ENCODE measurements at regions not wholly inside any gene's neighbourhood (a gene's known extent, or its start where the extent isn't known, plus 50 kb on each side); places are given as distances from the start of the nearest gene placed in this dataset.

DNA sequence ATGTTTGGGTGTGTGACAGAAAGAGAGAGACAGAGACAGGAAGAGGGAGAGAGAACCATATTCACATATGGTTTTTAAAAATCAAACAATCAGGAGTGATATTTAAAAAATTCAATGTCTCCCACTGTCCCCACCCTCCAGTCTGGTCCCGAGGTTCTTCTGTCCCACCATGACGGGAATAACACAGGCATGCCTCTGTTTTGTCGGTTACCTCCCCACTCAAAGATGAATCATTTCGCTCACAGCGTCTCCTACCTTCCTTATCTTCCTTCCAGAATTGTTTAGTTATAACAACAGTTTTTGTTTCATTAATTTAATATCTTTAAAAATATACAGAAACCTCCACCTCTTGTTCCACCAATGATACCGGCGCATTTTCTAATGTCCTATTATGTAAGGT, 113.0 kb downstream of the KCNF1 start:
- TF ChIP-seq POLR2A (IDR thresholded peaks at IDR 0.05), result no peak
- TF ChIP-seq, protein P1, sequence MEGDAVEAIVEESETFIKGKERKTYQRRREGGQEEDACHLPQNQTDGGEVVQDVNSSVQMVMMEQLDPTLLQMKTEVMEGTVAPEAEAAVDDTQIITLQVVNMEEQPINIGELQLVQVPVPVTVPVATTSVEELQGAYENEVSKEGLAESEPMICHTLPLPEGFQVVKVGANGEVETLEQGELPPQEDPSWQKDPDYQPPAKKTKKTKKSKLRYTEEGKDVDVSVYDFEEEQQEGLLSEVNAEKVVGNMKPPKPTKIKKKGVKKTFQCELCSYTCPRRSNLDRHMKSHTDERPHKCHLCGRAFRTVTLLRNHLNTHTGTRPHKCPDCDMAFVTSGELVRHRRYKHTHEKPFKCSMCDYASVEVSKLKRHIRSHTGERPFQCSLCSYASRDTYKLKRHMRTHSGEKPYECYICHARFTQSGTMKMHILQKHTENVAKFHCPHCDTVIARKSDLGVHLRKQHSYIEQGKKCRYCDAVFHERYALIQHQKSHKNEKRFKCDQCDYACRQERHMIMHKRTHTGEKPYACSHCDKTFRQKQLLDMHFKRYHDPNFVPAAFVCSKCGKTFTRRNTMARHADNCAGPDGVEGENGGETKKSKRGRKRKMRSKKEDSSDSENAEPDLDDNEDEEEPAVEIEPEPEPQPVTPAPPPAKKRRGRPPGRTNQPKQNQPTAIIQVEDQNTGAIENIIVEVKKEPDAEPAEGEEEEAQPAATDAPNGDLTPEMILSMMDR (IDR thresholded peaks at IDR 0.05), result no peak
- no peak for TF ChIP-seq POLR2AphosphoS5 (IDR thresholded peaks at IDR 0.05)
- no peak for TF ChIP-seq EP300 (IDR thresholded peaks at IDR 0.05)
